GM12873 (cell line): ENCODE measurements at regions not wholly inside any gene's neighbourhood (a gene's known extent, or its start where the extent isn't known, plus 50 kb on each side); places are given as distances from the start of the nearest gene placed in this dataset.

ENCODE experiments used
- CTCF ChIP-seq: IDR thresholded peaks from 2 replicates; pipeline ENCODE4 v1.5.1; 2012; ENCODE audit warnings: low read depth, mild to moderate bottlenecking, moderate library complexity, low read length, control low read depth; ENCODE audit not compliant: insufficient read depth; ENCODE audit errors: missing control alignments

DNA sequence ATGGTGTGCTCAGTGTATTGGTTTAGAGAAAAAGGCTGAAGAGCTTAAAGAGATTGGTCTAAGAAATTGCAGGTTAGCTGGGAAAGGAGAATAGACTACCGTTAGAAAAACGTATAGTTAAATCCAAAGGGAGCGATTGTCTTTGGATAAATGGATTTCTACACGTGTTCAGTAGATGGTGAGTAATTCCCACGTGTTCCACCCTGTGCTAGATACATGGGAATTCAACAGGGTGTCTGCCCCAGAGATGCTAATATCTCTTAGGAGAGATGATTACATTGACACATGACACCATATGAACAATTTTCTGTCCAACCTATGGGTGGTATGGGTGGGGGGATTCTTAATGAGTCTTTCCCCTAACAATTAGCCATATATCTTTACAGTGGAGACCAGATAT, 99.8 kb downstream of the TDRD15 start:
- no peak for TF ChIP-seq CTCF

GRCh38 chr2:21228041-21228895, 104.5 kb downstream of the TDRD15 start:
- TF ChIP-seq CTCF = no peak

- TF ChIP-seq CTCF = no peak
Measured at GRCh38 chr2:21229302-21229701, 105.5 kb downstream of the TDRD15 start.

DNA sequence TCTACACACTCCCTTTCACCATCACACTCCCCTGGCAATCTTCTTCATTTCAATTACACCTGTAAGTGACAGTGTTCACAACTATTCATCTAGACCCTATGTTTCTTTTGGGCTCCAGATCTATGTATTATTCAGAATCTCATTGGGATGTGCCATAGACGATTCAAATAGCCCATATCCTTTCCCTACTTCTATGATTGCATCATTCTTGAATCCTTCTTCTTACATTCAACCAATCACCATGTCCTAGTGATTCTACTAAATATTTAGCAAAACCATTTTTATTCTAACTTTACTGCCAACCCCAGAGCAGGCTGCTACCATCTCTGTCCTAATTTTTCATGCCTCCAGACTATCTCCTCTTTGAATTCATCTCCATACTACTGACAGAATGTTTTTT, 106.4 kb downstream of the TDRD15 start:
- no peak for TF ChIP-seq CTCF

DNA sequence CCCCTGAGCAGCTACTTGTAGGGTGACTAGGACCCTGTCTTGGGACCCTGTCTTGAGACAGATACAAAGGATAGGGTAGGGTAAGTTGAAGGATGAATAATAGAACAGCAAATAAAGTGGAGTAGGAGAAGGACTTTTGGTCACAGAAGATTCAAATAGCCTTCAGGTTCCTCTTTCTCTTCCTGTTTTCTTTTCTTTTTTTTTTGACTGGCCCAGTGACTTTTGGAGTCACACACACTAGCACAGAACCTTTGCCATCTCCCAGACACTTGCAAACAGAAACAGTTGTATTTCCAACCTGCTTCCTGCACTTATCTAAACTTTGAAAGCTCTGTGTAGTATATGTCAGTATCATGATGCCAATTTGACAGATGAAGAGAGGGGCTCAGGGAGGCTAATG, 108.2 kb downstream of the TDRD15 start:
- TF ChIP-seq CTCF = no peak

- no peak for TF ChIP-seq CTCF
Measured at GRCh38 chr2:21233194-21233593, 109.4 kb downstream of the TDRD15 start.

GRCh38 chr2:21234001-21234400, 110.2 kb downstream of the TDRD15 start:
- TF ChIP-seq CTCF = no peak
